Activated CD8-positive, alpha-beta memory T cell treated with anti-CD3 and anti-CD28 coated beads, Interleukin-2, amount 10 ng/mL, durations not matched to agents 7 days and 5 days (primary cell): ENCODE measurements at regions not wholly inside any gene's neighbourhood (a gene's known extent, or its start where the extent isn't known, plus 50 kb on each side); places are given as distances from the start of the nearest gene placed in this dataset.
"Not testable (repeated sequence)": the region's sequence is repeated elsewhere in the genome, so short reads cannot be mapped to it uniquely, and the experiment has no call there.

Experiments
- ATAC-seq: fragments of 150-1000 bp; cut with Tn5 transposase; one replicate; pipeline ENCODE4 v1.10.0; 2021; ENCODE audit warnings: moderate library complexity
- CTCF ChIA-PET: fragments of 350-600 bp; sonication (Branson Sonifier 250); formaldehyde crosslinking; loops from one replicate; lab custom pipeline; 2021; ENCODE audit warnings: antibody characterized with exemption; lab: Charles Lee
- DNase-seq: peaks from one replicate; pipeline ENCODE4 v3.0.0-alpha.2; 2020
- H3K27ac Mint-ChIP-seq: one replicate; pipeline ENCODE4 v1.8.0; 2021; ENCODE audit warnings: mild to moderate bottlenecking, mixed read lengths
- H3K27me3 Mint-ChIP-seq: one replicate; pipeline ENCODE4 v1.8.0; 2021; ENCODE audit warnings: mixed read lengths
- H3K36me3 Mint-ChIP-seq: one replicate; pipeline ENCODE4 v1.8.0; 2021; ENCODE audit warnings: mild to moderate bottlenecking, mixed read lengths
- H3K4me1 Mint-ChIP-seq: one replicate; pipeline ENCODE4 v1.8.0; 2021; ENCODE audit warnings: mixed read lengths
- H3K4me3 Mint-ChIP-seq: one replicate; pipeline ENCODE4 v1.8.0; 2021; ENCODE audit warnings: mild to moderate bottlenecking, moderate library complexity, mixed read lengths
- H3K9me3 Mint-ChIP-seq: one replicate; pipeline ENCODE4 v1.8.0; 2022; ENCODE audit warnings: low read depth, mixed read lengths

GRCh38 chrX:65837875-65838549 lies 170.6 kb downstream of the MSN start:
- Mint-ChIP-seq H3K27ac (no peak overlapping the region), H3K4me3 (no peak overlapping the region), H3K36me3 (no peaks in the 10 kb centered on the region), H3K9me3 (no peaks in the 10 kb centered on the region), H3K27me3 (no peaks in the 10 kb centered on the region), H3K4me1 (peaks cover 12% of the 10 kb centered on the region)
- DNase-seq (no peak), ATAC-seq (no peak)
- CTCF ChIA-PET: no interaction called here

- H3K27me3 Mint-ChIP-seq: no peaks in the 10 kb centered on the region
Observed at GRCh38 chrX:65831268-65831667, 163.8 kb downstream of the MSN start.

GRCh38 chrX:65828599-65828998 lies 161.1 kb downstream of the MSN start:
- Mint-ChIP-seq H3K4me3 (no peak overlapping the region), H3K27me3 (no peaks in the 10 kb centered on the region), H3K4me1 (no peaks in the 10 kb centered on the region), H3K36me3 (no peaks in the 10 kb centered on the region), H3K9me3 (no peaks in the 10 kb centered on the region), H3K27ac (no peak overlapping the region)
- CTCF ChIA-PET: no interaction called here
- ATAC-seq (no peak), DNase-seq (no peak)

More at GRCh38 chrX:65831268-65831667, 163.8 kb downstream of the MSN start:
- Mint-ChIP-seq H3K36me3 (no peaks in the 10 kb centered on the region), H3K4me3 (no peak overlapping the region), H3K9me3 (no peaks in the 10 kb centered on the region), H3K4me1 (no peaks in the 10 kb centered on the region), H3K27ac (no peak overlapping the region)
- no peak for DNase-seq
- CTCF ChIA-PET: no interaction called here
- no peak for ATAC-seq

GRCh38 chrX:65825226-65825625 lies 157.8 kb downstream of the MSN start:
- H3K9me3 Mint-ChIP-seq, H3K27ac Mint-ChIP-seq, ATAC-seq, DNase-seq, H3K27me3 Mint-ChIP-seq, H3K4me1 Mint-ChIP-seq, CTCF ChIA-PET, H3K4me3 Mint-ChIP-seq, H3K36me3 Mint-ChIP-seq: not testable (repeated sequence)

- Mint-ChIP-seq H3K4me3 (peak overlapping the region; percentile 60), H3K27ac (no peak overlapping the region), H3K9me3 (peaks cover 4% of the 10 kb centered on the region), H3K27me3 (peaks cover 5% of the 10 kb centered on the region), H3K4me1 (peaks cover 9% of the 10 kb centered on the region), H3K36me3 (peaks cover 9% of the 10 kb centered on the region)
- CTCF ChIA-PET: no interaction called here
- DNase-seq (peak; percentile 45), ATAC-seq (peak; percentile 78)
Observed at GRCh38 chrX:65821721-65822496, 154.5 kb downstream of the MSN start.

GRCh38 chrX:65819983-65820382 lies 152.5 kb downstream of the MSN start:
- CTCF ChIA-PET, ATAC-seq, H3K36me3 Mint-ChIP-seq, H3K27me3 Mint-ChIP-seq, H3K4me1 Mint-ChIP-seq, H3K4me3 Mint-ChIP-seq, H3K9me3 Mint-ChIP-seq, DNase-seq, H3K27ac Mint-ChIP-seq: not testable (repeated sequence)

GRCh38 chrX:65813245-65813644 lies 145.8 kb downstream of the MSN start:
- Mint-ChIP-seq H3K36me3 (peaks cover 11% of the 10 kb centered on the region), H3K4me3 (no peak overlapping the region), H3K27ac (no peak overlapping the region), H3K9me3 (peaks cover 10% of the 10 kb centered on the region), H3K27me3 (peaks cover 2% of the 10 kb centered on the region), H3K4me1 (no peaks in the 10 kb centered on the region)
- ATAC-seq (no peak), DNase-seq (no peak)
- CTCF ChIA-PET: no interaction called here

GRCh38 chrX:65811558-65812228 lies 144.2 kb downstream of the MSN start:
- Mint-ChIP-seq H3K9me3 (peaks cover 10% of the 10 kb centered on the region), H3K4me1 (no peaks in the 10 kb centered on the region), H3K36me3 (peaks cover 11% of the 10 kb centered on the region), H3K27me3 (no peaks in the 10 kb centered on the region), H3K27ac (no peak overlapping the region), H3K4me3 (no peak overlapping the region)
- DNase-seq (no peak), ATAC-seq (no peak)
- CTCF ChIA-PET: no interaction called here
